ENCODE measurements at regions not wholly inside any gene's neighbourhood (a gene's known extent, or its start where the extent isn't known, plus 50 kb on each side); places are given as distances from the start of the nearest gene placed in this dataset.

- Histone ChIP-seq H2AFZ (ENCODE audit: low read length, unreplicated experiment) (no peak overlapping the region), H3K4me1 (ENCODE audit: control insufficient read depth, insufficient read depth, low read length, unreplicated experiment) (no peaks in the 10 kb centered on the region), H3K27me3 (ENCODE audit: insufficient read depth, low read length) (no peaks in the 10 kb centered on the region), H3K36me3 (ENCODE audit: insufficient read depth, low read length) (no peaks in the 10 kb centered on the region), H3K4me3 (ENCODE audit: low read depth, low read length) (no peak overlapping the region), H3K27ac (ENCODE audit: low read depth, low read length) (no peak overlapping the region), H3K79me2 (ENCODE audit: control insufficient read depth, insufficient read depth, low read length, unreplicated experiment) (no peaks in the 10 kb centered on the region)
Measured at GRCh38 chr16:88289561-88289960, 93.2 kb upstream of the ZNF469 start.

- no peak overlapping the region for H3K4me3 ChIP-seq (ENCODE audit: low read depth, low read length)
- no peaks in the 10 kb centered on the region for H3K36me3 ChIP-seq (ENCODE audit: insufficient read depth, low read length)
- H2AFZ ChIP-seq (ENCODE audit: low read length, unreplicated experiment) = no peak overlapping the region
- no peaks in the 10 kb centered on the region for H3K27me3 ChIP-seq (ENCODE audit: insufficient read depth, low read length)
- no peaks in the 10 kb centered on the region for H3K4me1 ChIP-seq (ENCODE audit: control insufficient read depth, insufficient read depth, low read length, unreplicated experiment)
- no peaks in the 10 kb centered on the region for H3K79me2 ChIP-seq (ENCODE audit: control insufficient read depth, insufficient read depth, low read length, unreplicated experiment)
- no peak overlapping the region for H3K27ac ChIP-seq (ENCODE audit: low read depth, low read length)
Measured at GRCh38 chr16:88289968-88290401, 92.8 kb upstream of the ZNF469 start.

- no peaks in the 10 kb centered on the region for H3K36me3 ChIP-seq (ENCODE audit: insufficient read depth, low read length)
- no peaks in the 10 kb centered on the region for H3K4me1 ChIP-seq (ENCODE audit: control insufficient read depth, insufficient read depth, low read length, unreplicated experiment)
- H2AFZ ChIP-seq (ENCODE audit: low read length, unreplicated experiment) = no peak overlapping the region
- H3K27ac ChIP-seq (ENCODE audit: low read depth, low read length) = no peak overlapping the region
- no peaks in the 10 kb centered on the region for H3K79me2 ChIP-seq (ENCODE audit: control insufficient read depth, insufficient read depth, low read length, unreplicated experiment)
- H3K4me3 ChIP-seq (ENCODE audit: low read depth, low read length) = no peak overlapping the region
- no peaks in the 10 kb centered on the region for H3K27me3 ChIP-seq (ENCODE audit: insufficient read depth, low read length)
Measured at GRCh38 chr16:88290850-88291830, 91.6 kb upstream of the ZNF469 start.

- Histone ChIP-seq H3K79me2 (ENCODE audit: control insufficient read depth, insufficient read depth, low read length, unreplicated experiment) (no peaks in the 10 kb centered on the region), H3K4me1 (ENCODE audit: control insufficient read depth, insufficient read depth, low read length, unreplicated experiment) (no peaks in the 10 kb centered on the region), H3K36me3 (ENCODE audit: insufficient read depth, low read length) (no peaks in the 10 kb centered on the region), H3K27me3 (ENCODE audit: insufficient read depth, low read length) (no peaks in the 10 kb centered on the region), H3K4me3 (ENCODE audit: low read depth, low read length) (no peak overlapping the region), H2AFZ (ENCODE audit: low read length, unreplicated experiment) (no peak overlapping the region), H3K27ac (ENCODE audit: low read depth, low read length) (no peak overlapping the region)
Measured at GRCh38 chr16:88292007-88292970, 90.5 kb upstream of the ZNF469 start.

- no peaks in the 10 kb centered on the region for H3K27me3 ChIP-seq (ENCODE audit: insufficient read depth, low read length)
- H3K4me3 ChIP-seq (ENCODE audit: low read depth, low read length) = no peak overlapping the region
- H3K36me3 ChIP-seq (ENCODE audit: insufficient read depth, low read length) = no peaks in the 10 kb centered on the region
- H2AFZ ChIP-seq (ENCODE audit: low read length, unreplicated experiment) = no peak overlapping the region
- H3K4me1 ChIP-seq (ENCODE audit: control insufficient read depth, insufficient read depth, low read length, unreplicated experiment) = no peaks in the 10 kb centered on the region
- no peak overlapping the region for H3K27ac ChIP-seq (ENCODE audit: low read depth, low read length)
- no peaks in the 10 kb centered on the region for H3K79me2 ChIP-seq (ENCODE audit: control insufficient read depth, insufficient read depth, low read length, unreplicated experiment)
Measured at GRCh38 chr16:88293097-88293496, 89.7 kb upstream of the ZNF469 start.

DNA sequence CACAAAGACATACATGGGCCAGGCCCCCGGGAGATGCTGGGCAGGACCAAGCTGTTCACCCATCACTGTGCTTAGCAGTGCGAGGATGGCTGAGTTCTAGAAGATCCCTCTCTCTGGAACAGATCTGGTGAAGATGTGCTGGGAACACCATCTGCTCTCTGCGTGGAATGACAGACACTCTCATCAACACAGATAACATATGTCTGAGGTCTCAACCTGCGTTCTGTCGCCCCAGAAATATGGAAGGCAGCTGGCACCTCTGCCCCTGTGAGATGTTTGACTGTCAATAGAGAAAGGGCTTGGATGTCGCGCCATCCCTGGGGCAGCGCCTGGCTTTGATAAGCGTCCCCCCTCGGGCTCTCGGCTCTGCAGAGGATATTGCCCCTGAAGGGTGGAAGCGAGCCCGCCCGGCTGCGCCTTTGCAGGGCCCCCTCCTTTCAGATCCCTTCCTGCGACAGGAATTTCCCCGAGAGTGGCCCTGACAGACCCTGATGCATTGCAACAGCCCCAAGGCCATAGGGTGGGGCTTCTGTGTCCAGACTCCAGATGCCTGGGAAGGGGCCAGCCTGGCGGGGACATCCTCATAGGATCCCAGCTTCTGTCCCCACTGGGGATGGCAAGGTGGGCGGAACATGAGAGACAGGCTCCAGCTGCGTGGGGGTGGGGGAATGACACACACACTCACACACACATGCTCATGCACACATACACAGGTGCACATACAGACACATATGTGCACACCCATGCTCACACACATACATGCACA is 86.9 kb upstream of the ZNF469 start:
- H3K27ac ChIP-seq (ENCODE audit: low read depth, low read length) = no peak overlapping the region
- H3K27me3 ChIP-seq (ENCODE audit: insufficient read depth, low read length) = no peaks in the 10 kb centered on the region
- no peak overlapping the region for H2AFZ ChIP-seq (ENCODE audit: low read length, unreplicated experiment)
- H3K79me2 ChIP-seq (ENCODE audit: control insufficient read depth, insufficient read depth, low read length, unreplicated experiment) = no peaks in the 10 kb centered on the region
- no peak overlapping the region for H3K4me3 ChIP-seq (ENCODE audit: low read depth, low read length)
- H3K4me1 ChIP-seq (ENCODE audit: control insufficient read depth, insufficient read depth, low read length, unreplicated experiment) = peaks cover 23% of the 10 kb centered on the region
- no peaks in the 10 kb centered on the region for H3K36me3 ChIP-seq (ENCODE audit: insufficient read depth, low read length)

DNA sequence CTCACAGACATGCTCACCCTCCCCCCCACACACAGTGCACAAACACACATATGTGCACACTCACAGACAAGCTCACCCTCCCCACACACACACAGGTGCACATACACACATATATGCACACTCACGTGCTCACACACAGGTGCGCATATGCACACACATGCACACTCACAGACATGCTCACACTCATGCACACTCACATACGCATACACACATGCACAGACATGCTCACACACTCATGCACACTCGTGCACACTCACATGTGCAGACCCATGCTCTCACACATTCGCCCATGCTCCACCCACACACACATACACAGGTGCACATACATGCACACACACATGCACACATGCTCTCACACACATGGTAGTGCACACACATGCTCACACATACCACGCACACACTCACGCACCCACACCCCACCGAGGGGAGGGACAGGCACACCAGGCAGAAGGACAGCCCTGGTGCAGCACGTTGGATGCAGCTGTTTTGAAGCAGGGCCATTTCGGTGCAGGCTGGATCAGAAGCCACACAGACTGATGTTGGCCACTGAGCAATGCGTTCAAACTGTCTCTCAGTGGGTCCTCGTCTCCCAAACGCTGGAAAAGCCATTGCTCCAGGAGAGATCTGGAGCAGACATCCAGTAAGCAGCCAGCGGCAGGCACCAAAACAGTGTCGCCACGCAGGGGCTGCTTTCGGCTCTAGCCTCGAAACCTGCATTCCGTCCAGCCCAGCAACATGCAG is 86.2 kb upstream of the ZNF469 start:
- Histone ChIP-seq H3K4me3 (ENCODE audit: low read depth, low read length) (no peak overlapping the region), H3K27me3 (ENCODE audit: insufficient read depth, low read length) (no peaks in the 10 kb centered on the region), H3K36me3 (ENCODE audit: insufficient read depth, low read length) (no peaks in the 10 kb centered on the region), H3K79me2 (ENCODE audit: control insufficient read depth, insufficient read depth, low read length, unreplicated experiment) (no peaks in the 10 kb centered on the region), H2AFZ (ENCODE audit: low read length, unreplicated experiment) (no peak overlapping the region), H3K4me1 (ENCODE audit: control insufficient read depth, insufficient read depth, low read length, unreplicated experiment) (peaks cover 23% of the 10 kb centered on the region), H3K27ac (ENCODE audit: low read depth, low read length) (no peak overlapping the region)

DNA sequence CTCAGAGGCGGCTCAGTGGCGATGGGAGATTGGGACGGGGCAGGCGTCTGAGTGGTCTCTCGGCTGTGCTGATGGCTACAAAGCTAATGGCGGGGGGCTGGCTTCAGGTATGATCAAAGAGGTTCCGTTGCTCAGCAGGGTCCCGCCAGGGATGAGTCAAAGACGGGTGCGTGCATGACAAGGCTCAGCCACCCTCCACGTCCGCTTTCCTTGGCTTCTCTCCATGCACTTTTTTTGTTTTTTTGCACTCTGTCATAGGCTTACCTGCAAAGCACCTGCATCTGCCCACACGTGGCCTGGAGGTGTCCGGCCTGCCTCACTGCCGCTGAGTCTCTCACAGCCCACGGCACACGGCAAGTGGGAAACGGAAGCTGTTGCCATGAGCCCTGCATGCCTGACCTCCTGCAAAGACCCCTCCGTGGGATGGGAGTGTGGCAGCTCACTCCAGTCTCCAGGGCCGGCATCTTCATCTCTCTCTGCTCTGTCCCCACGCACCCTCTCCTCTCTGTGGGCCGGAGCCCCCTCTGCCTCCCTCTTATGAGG is 85.5 kb upstream of the ZNF469 start:
- H2AFZ ChIP-seq (ENCODE audit: low read length, unreplicated experiment) = no peak overlapping the region
- H3K36me3 ChIP-seq (ENCODE audit: insufficient read depth, low read length) = no peaks in the 10 kb centered on the region
- H3K27me3 ChIP-seq (ENCODE audit: insufficient read depth, low read length) = no peaks in the 10 kb centered on the region
- H3K4me1 ChIP-seq (ENCODE audit: control insufficient read depth, insufficient read depth, low read length, unreplicated experiment) = peaks cover 23% of the 10 kb centered on the region
- H3K79me2 ChIP-seq (ENCODE audit: control insufficient read depth, insufficient read depth, low read length, unreplicated experiment) = no peaks in the 10 kb centered on the region
- H3K27ac ChIP-seq (ENCODE audit: low read depth, low read length) = no peak overlapping the region
- no peak overlapping the region for H3K4me3 ChIP-seq (ENCODE audit: low read depth, low read length)

- Histone ChIP-seq H3K27me3 (ENCODE audit: insufficient read depth, low read length) (no peaks in the 10 kb centered on the region), H3K4me3 (ENCODE audit: low read depth, low read length) (no peak overlapping the region), H3K27ac (ENCODE audit: low read depth, low read length) (peak overlapping the region; percentile 15; the same call in 1 of the 2 replicates), H3K4me1 (ENCODE audit: control insufficient read depth, insufficient read depth, low read length, unreplicated experiment) (peaks cover 25% of the 10 kb centered on the region), H3K79me2 (ENCODE audit: control insufficient read depth, insufficient read depth, low read length, unreplicated experiment) (no peaks in the 10 kb centered on the region), H2AFZ (ENCODE audit: low read length, unreplicated experiment) (no peak overlapping the region), H3K36me3 (ENCODE audit: insufficient read depth, low read length) (no peaks in the 10 kb centered on the region)
Measured at GRCh38 chr16:88298181-88298832, 84.5 kb upstream of the ZNF469 start.
